ENCODE measurements at regions not wholly inside any gene's neighbourhood (a gene's known extent, or its start where the extent isn't known, plus 50 kb on each side); places are given as distances from the start of the nearest gene placed in this dataset.

DNA sequence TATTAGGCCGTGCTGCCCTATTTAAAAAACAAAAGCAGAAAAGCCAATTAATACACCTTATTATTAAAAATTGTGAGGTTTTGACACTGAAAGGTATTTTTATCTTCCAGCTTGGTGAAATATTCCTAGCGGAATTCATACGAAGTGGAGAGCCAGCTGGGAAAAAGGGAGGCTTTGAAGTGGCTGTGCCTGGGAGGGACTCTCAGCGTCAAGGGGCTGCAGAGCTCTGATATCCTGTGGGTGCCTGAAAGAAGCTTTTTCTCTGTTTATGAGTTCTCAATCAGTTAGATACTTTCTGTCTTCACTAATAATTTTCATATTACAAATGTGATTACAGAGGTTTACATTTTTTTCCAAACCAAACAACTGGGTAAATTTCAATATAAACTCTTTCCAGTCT, 140.2 kb upstream of the MIR17HG start:
- TF ChIP-seq CTCF (IDR thresholded peaks at IDR 0.05) (no peak), POLR2AphosphoS5 (IDR thresholded peaks at IDR 0.05) (no peak), POLR2A (IDR thresholded peaks at IDR 0.05) (no peak), EP300 (IDR thresholded peaks at IDR 0.05) (no peak)

Measured in gastroesophageal sphincter (tissue), 3 donors.